ENCODE measurements at regions not wholly inside any gene's neighbourhood (a gene's known extent, or its start where the extent isn't known, plus 50 kb on each side); places are given as distances from the start of the nearest gene placed in this dataset.

GRCh38 chr15:98344591-98344990, 303.7 kb upstream of the IGF1R start:
- no peak overlapping the region for H3K4me3 Mint-ChIP-seq
- H3K4me2 ChIP-seq (replicated peaks; ENCODE audit: low read depth, low read length, poor library complexity, severe bottlenecking) = no peak overlapping the region
- no peaks in the 10 kb centered on the region for H4K20me1 ChIP-seq (ENCODE audit: control insufficient read depth, insufficient read depth, low read length, poor library complexity, severe bottlenecking)
- H3K27ac ChIP-seq (ENCODE audit: low read length in 2 of 2) = no peak overlapping the region
- no peaks in the 10 kb centered on the region for H3K36me3 ChIP-seq (replicated peaks in 1 of 2; ENCODE audit: control extremely low read depth in 1 of 2, control insufficient read depth in 1 of 2, extremely low read depth in 1 of 2, insufficient read depth in 2 of 2, low read length in 1 of 2)
- intact Hi-C loops (cut with micrococcal nuclease) = no loop called here
- no peak overlapping the region for H3K9ac ChIP-seq (ENCODE audit: low read length)
- no peaks in the 10 kb centered on the region for H3K4me1 Mint-ChIP-seq
- no peak overlapping the region for H3K4me3 ChIP-seq (ENCODE audit: control extremely low read depth in 1 of 5, extremely low read depth in 1 of 5, insufficient read depth in 1 of 5, low read depth in 2 of 5, low read length in 4 of 5)
- H3K4me1 ChIP-seq (ENCODE audit: control insufficient read depth in 2 of 2, insufficient read depth in 2 of 2, low read length in 2 of 2) = no peaks in the 10 kb centered on the region
- no peak overlapping the region for H3K27ac Mint-ChIP-seq
- TF ChIP-seq, protein P1, sequence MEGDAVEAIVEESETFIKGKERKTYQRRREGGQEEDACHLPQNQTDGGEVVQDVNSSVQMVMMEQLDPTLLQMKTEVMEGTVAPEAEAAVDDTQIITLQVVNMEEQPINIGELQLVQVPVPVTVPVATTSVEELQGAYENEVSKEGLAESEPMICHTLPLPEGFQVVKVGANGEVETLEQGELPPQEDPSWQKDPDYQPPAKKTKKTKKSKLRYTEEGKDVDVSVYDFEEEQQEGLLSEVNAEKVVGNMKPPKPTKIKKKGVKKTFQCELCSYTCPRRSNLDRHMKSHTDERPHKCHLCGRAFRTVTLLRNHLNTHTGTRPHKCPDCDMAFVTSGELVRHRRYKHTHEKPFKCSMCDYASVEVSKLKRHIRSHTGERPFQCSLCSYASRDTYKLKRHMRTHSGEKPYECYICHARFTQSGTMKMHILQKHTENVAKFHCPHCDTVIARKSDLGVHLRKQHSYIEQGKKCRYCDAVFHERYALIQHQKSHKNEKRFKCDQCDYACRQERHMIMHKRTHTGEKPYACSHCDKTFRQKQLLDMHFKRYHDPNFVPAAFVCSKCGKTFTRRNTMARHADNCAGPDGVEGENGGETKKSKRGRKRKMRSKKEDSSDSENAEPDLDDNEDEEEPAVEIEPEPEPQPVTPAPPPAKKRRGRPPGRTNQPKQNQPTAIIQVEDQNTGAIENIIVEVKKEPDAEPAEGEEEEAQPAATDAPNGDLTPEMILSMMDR (IDR thresholded peaks at IDR 0.05) = no peak
- no peak for TF ChIP-seq EZH2 (IDR thresholded peaks at IDR 0.05; ENCODE audit: borderline replicate concordance, insufficient read depth, low read depth, low read length, poor library complexity, severe bottlenecking)
- no peaks in the 10 kb centered on the region for H3K79me2 ChIP-seq (ENCODE audit: control insufficient read depth, insufficient read depth, low read length)
- POLR2A ChIA-PET = no interaction called here
- CTCF ChIA-PET = no interaction called here
- H3K27me3 Mint-ChIP-seq = peaks cover 3% of the 10 kb centered on the region
- H3K9me3 Mint-ChIP-seq (ENCODE audit: insufficient read depth) = peaks cover 3% of the 10 kb centered on the region
- H2AFZ ChIP-seq (ENCODE audit: insufficient read depth, low read depth, low read length, poor library complexity, severe bottlenecking) = no peak overlapping the region
- DNase-seq (no peak), ATAC-seq (ENCODE audit: low read depth) (no peak)
- 67% methylated on average over 1 of the region's 2 CpGs for WGBS (ENCODE audit: insufficient coverage)
- H3K9me3 ChIP-seq (ENCODE audit: control extremely low read depth in 1 of 3, control insufficient read depth in 2 of 3, insufficient read depth in 1 of 3, low read length in 2 of 3) = no peaks in the 10 kb centered on the region
- H3K27me3 ChIP-seq (replicated peaks in 1 of 4; ENCODE audit: control extremely low read depth in 1 of 4, control insufficient read depth in 3 of 4, insufficient read depth in 4 of 4, low read length in 3 of 4) = no peaks in the 10 kb centered on the region

DNA sequence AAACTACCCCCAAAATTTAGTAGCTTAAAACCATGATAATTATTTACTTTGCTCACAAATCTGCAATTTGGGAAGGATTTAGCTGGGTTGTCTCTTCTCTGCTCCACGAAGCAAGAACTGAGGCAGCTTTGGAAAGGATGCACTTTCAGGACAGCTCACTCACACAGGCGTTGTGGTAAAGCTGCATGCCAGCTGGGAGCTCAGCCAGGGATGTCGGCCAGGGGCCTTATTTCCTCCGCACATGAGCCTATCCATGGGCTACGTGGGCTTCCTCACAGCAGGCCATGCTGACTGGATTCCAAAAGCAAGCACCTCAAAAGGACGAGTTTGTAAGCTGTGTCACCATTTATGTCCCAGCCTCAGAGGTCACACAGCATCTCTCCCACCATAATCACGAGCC, 301.3 kb upstream of the IGF1R start:
- ATAC-seq (ENCODE audit: low read depth) = no peak
- no peak overlapping the region for H3K27ac Mint-ChIP-seq
- no peaks in the 10 kb centered on the region for H3K27me3 ChIP-seq (replicated peaks in 1 of 4; ENCODE audit: control extremely low read depth in 1 of 4, control insufficient read depth in 3 of 4, insufficient read depth in 4 of 4, low read length in 3 of 4)
- no peak overlapping the region for H3K9ac ChIP-seq (ENCODE audit: low read length)
- H3K27ac ChIP-seq (ENCODE audit: low read length in 2 of 2) = no peak overlapping the region
- no peaks in the 10 kb centered on the region for H3K4me1 Mint-ChIP-seq
- H3K36me3 ChIP-seq (replicated peaks in 1 of 2; ENCODE audit: control extremely low read depth in 1 of 2, control insufficient read depth in 1 of 2, extremely low read depth in 1 of 2, insufficient read depth in 2 of 2, low read length in 1 of 2) = no peaks in the 10 kb centered on the region
- WGBS (ENCODE audit: insufficient coverage) = 68% methylated on average over 6 of the region's 7 CpGs
- ChIA-PET CTCF (interaction anchor here (0.6 kb wide), 1 partner anchor 757 kb away, joined by 4 read pairs; no protein-coding TSS in a partner anchor), POLR2A (no interaction called here)
- H3K9me3 Mint-ChIP-seq (ENCODE audit: insufficient read depth) = no peaks in the 10 kb centered on the region
- TF ChIP-seq, protein P1 (IDR thresholded peaks at IDR 0.05) = no peak
- TF ChIP-seq EZH2 (IDR thresholded peaks at IDR 0.05; ENCODE audit: borderline replicate concordance, insufficient read depth, low read depth, low read length, poor library complexity, severe bottlenecking) = no peak
- H3K9me3 ChIP-seq (ENCODE audit: control extremely low read depth in 1 of 3, control insufficient read depth in 2 of 3, insufficient read depth in 1 of 3, low read length in 2 of 3) = no peaks in the 10 kb centered on the region
- no peak overlapping the region for H2AFZ ChIP-seq (ENCODE audit: insufficient read depth, low read depth, low read length, poor library complexity, severe bottlenecking)
- DNase-seq = no peak
- H3K4me3 Mint-ChIP-seq = no peak overlapping the region
- no peaks in the 10 kb centered on the region for H3K4me1 ChIP-seq (ENCODE audit: control insufficient read depth in 2 of 2, insufficient read depth in 2 of 2, low read length in 2 of 2)
- H4K20me1 ChIP-seq (ENCODE audit: control insufficient read depth, insufficient read depth, low read length, poor library complexity, severe bottlenecking) = no peaks in the 10 kb centered on the region
- H3K27me3 Mint-ChIP-seq = peaks cover 3% of the 10 kb centered on the region
- H3K4me2 ChIP-seq (replicated peaks; ENCODE audit: low read depth, low read length, poor library complexity, severe bottlenecking) = no peak overlapping the region
- intact Hi-C loops (cut with micrococcal nuclease) = no loop called here
- no peak overlapping the region for H3K4me3 ChIP-seq (ENCODE audit: control extremely low read depth in 1 of 5, extremely low read depth in 1 of 5, insufficient read depth in 1 of 5, low read depth in 2 of 5, low read length in 4 of 5)
- no peaks in the 10 kb centered on the region for H3K79me2 ChIP-seq (ENCODE audit: control insufficient read depth, insufficient read depth, low read length)
